HT-29 (cell line): ENCODE measurements at regions not wholly inside any gene's neighbourhood (a gene's known extent, or its start where the extent isn't known, plus 50 kb on each side); places are given as distances from the start of the nearest gene placed in this dataset.
"Not testable (repeated sequence)": the region's sequence is repeated elsewhere in the genome, so short reads cannot be mapped to it uniquely, and the experiment has no call there.

ENCODE experiments used
- DNase-seq: peaks from one replicate; pipeline ENCODE4 v3.0.0-alpha.2; 2015; ENCODE audit warnings: low spot score

DNA sequence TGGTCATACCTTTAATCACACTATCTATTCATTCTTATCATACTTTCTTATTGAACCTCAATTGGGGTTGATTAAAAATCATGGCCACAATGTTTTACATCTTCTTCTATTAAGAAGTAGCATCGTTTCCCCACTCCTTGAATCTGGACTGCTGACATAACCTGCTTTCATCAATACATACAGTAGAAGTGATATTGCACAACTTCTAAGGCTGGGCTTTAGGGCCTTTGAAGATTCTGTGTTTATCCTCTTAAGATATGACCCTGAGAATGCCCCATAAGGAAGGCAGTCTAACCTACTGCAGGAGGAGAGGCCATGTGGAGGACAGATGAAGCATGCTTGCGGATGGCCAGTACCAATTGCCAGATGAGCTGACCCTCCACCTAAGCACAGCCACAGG, 1142.8 kb upstream of the SEL1L start:
- DNase-seq = no peak

DNA sequence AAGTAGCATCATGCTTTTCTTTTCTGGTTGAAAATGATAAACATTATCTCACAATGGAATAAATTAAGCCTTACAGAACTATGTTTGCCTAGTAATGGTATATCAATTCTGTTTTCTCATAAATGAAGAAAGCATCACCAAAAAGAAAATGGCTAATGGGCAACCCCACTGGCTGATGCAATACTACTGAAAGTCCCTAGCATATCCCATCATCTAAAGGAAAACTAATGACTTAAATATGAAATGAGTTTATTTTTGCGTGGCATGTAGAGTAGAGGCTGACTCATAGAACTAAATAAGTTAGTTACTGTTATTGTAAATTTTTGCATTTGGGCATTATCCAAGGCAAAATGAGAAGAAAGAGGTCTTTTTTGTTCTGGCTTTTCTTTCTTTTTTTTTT, 1156.3 kb upstream of the SEL1L start:
- DNase-seq = no peak

DNA sequence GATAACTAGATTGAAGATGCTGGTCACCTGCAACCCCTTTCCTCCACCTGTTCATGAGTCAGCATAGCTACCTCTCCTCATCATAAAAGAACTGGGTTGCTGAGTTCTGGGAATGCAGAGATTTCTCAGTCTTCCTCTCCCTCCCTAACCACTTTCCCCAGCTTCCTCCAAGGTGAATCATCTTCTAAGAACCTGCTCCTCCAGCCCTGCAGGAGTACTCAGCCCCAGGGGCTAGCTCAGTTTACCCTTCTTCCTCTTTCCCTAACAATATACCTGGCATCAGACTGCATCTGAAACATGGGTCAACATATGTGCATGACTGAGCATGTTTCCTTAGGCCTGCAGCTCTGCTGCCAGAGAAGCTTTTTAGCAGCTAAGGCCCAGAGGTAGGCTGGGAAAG, 1157.5 kb upstream of the SEL1L start:
- not testable (repeated sequence) for DNase-seq

DNA sequence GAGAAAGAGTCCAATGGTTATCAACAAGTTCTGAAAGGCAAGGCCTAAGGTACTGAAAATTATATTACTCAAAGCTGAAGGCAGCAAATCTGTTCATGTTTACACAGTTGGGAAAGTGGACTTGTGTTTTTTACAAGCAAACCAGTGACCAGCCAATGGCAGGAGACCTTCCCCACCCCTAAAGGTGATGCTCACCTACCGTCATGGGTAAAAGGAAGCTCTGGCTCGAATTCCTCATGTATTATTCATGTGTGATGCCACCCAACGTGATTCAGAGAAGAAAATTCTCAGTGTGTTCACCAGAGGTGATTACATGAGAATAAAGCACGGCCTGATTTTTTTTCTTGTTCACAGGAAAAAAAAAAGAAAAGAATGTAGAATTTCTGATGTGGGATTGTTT, 1161.2 kb upstream of the SEL1L start:
- no peak for DNase-seq

DNA sequence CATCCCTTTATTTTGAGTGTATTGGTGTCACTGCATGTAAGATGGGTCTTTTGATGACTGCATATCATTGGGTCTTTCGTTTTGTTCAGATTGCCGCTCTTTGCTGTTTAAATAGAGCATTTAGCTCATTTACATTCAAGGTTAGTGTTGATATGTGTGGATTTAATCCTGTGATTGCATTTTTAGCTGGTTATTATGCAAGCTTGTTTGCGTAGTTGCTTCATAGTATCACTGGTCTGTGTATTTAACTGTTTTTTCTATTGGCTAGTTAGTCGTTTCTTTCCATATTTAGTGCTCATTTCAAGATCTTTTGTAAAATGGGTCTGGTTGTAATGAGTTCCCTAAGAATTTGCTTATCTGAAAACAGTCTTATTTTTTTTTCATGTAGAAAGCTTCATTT, 1170.6 kb upstream of the SEL1L start:
- DNase-seq = no peak

GRCh38 chr14:82710267-82710841, 1176.7 kb upstream of the SEL1L start:
- peak; percentile 72 for DNase-seq

- no peak for DNase-seq
Observed at GRCh38 chr14:82719617-82720016, 1186.0 kb upstream of the SEL1L start.

GRCh38 chr14:82720431-82720830, 1186.8 kb upstream of the SEL1L start:
- no peak for DNase-seq

DNA sequence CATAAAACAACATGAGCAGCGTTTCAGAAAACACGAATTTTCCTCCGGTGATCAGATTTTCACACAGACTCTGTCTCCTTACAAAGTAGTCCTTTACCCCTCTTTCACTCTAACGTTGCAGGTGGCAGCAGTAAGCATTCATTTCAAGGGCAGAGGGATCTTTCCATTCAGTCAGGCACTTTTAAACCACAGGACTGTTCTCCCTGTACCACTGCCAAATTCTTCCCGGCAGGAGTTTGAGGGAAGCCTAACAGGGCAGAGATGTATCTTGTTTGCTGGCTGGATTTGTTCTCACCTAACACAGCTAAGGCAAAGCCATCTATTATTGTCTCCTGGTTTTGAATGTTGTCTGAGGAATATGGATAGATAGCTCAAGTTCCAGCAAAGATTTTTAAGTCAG, 1187.3 kb upstream of the SEL1L start:
- no peak for DNase-seq

DNA sequence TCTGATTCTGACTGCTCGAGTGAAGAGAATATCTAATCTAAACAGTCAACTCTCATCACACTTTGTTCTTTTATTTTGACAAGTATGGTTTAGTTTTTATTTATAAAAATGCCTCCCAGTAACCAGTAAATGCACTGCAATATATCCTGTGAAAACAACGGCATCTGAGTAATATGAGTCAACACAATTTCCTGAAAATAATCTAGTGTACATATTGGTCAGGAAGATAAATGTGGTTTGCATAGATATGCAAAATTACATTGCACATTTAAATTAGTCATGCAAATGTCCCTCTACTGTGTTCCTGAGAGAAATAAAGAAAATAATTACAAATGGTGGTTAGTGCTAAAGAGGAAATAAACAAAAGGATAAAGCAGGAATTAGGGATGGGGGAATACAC, 1190.7 kb upstream of the SEL1L start:
- no peak for DNase-seq

GRCh38 chr14:82725213-82725612, 1191.6 kb upstream of the SEL1L start:
- DNase-seq = no peak

DNA sequence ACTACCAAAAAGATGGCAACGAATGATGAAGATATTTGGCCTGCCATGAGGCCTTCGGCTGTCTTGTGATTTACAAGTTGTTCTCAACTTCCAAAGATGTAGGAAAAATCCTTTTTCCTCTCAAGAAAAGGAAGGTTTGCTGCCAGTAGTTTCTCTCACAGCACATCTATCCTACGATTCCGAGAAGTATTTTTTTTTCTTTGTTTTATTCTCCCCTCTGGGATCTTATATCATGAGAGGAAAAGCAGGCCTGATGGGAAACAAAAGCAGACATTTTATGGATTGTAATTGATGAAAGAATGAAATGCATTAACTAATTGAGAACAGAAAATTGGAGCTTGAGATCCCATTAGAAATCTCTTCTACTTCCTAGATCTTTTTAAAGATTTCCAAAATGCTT, 1197.9 kb upstream of the SEL1L start:
- no peak for DNase-seq

DNA sequence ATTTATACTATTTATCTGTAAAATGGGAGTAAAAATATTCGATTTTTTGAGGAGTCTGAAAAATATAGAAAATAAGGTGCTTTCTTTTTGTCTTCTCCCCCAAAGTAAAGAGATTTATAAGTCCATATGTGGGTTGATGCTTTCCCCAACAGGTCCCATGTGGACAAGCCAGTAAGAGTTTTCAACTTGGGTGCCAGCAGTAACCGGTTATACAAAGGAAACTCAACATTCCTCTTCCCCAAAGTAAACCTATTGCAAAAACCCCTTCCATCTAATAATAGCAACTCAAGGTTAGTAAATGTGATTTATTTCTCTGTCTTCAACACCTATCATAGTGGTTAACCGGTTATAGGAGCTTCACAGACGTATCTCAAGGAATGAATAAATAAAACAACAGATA, 1206.9 kb upstream of the SEL1L start:
- DNase-seq = no peak

GRCh38 chr14:82755476-82755875, 1221.8 kb upstream of the SEL1L start:
- DNase-seq = no peak

- DNase-seq = no peak
Observed at GRCh38 chr14:82755923-82756322, 1222.3 kb upstream of the SEL1L start.

GRCh38 chr14:82757776-82758175, 1224.1 kb upstream of the SEL1L start:
- no peak for DNase-seq

- DNase-seq = no peak
Observed at GRCh38 chr14:82759656-82760055, 1226.0 kb upstream of the SEL1L start.

DNA sequence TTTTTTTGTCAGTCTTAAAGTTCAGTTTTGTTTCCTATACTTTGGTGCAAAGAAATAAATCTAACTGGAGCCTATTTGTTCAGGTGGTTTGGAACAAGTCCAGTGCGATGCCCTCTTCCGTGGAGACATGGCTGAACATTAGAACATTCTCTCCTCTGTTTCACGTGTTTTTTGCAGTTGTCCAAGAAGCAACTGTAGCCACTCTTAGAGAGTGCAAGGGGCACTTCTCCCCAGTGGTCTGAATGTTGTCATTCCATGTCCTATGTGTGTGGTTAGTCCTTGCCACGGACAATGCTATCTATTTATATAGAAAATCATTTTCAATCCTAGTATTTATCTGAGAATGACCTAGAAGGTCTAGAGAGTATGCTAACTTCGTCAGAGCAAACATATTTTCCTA, 1232.5 kb upstream of the SEL1L start:
- DNase-seq = no peak

- DNase-seq = no peak
Observed at GRCh38 chr14:82766996-82767395, 1233.3 kb upstream of the SEL1L start.

GRCh38 chr14:82776958-82777357, 1243.3 kb upstream of the SEL1L start:
- DNase-seq = no peak

GRCh38 chr14:82778008-82778590, 1244.4 kb upstream of the SEL1L start:
- DNase-seq = no peak

GRCh38 chr14:82778601-82779000, 1244.9 kb upstream of the SEL1L start:
- DNase-seq = no peak

GRCh38 chr14:82779301-82779700, 1245.6 kb upstream of the SEL1L start:
- DNase-seq = no peak
